CD4-positive, alpha-beta T cell treated with Interleukin-15 for 4 hours (primary cell): ENCODE measurements at regions not wholly inside any gene's neighbourhood (a gene's known extent, or its start where the extent isn't known, plus 50 kb on each side); places are given as distances from the start of the nearest gene placed in this dataset.

Experiments used
- DNase-seq: peaks from one replicate; pipeline ENCODE4 v3.0.0-alpha.2; 2020; ENCODE audit warnings: low spot score

DNA sequence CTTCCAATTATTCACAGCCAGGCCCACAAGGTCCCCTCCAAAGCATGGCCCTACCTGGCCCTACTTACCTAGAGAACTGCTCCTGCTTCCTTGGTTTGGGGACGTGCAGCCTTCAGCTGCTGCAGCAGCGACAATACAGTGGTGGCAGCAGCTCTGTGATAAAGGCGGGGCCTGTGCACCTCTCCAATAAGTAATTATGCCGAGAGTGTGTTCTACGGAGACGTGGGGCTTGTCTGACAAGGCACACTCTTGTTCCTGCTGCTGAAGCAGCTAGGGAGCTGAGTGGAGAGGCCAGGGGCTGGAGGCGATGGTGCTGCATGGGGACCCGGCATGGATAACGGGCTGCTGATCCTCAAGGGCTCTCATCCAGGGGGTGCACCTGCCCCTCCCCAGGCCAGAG is 98.0 kb upstream of the THY1 start:
- no peak for DNase-seq

- no peak for DNase-seq
Measured at GRCh38 chr11:119520400-119520799, 97.4 kb upstream of the THY1 start.

- no peak for DNase-seq
Measured at GRCh38 chr11:119519796-119520195, 96.8 kb upstream of the THY1 start.

GRCh38 chr11:119518746-119519730 is 96.1 kb upstream of the THY1 start:
- DNase-seq = no peak

GRCh38 chr11:119515771-119516400 is 92.9 kb upstream of the THY1 start:
- DNase-seq = no peak

DNA sequence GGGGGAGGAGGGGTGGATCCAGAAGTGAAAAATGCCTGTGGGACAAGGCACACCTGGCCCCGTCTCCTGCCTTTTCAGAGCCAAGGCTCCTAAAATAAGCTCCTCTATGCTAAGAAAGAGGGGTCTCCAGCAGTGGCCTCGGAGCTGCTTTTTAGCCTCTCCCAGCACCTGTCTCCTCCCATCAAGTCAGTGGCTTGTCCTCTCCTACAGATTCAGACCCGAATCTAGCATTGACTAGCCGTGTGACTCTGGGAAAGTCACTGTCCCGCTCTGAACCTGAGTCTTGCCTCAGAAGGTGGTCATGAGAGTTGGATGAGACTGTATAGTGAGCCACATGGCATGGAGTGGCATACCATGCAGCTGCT is 90.8 kb upstream of the THY1 start:
- DNase-seq = no peak

- DNase-seq = no peak
Measured at GRCh38 chr11:119513131-119513805, 90.3 kb upstream of the THY1 start.

DNA sequence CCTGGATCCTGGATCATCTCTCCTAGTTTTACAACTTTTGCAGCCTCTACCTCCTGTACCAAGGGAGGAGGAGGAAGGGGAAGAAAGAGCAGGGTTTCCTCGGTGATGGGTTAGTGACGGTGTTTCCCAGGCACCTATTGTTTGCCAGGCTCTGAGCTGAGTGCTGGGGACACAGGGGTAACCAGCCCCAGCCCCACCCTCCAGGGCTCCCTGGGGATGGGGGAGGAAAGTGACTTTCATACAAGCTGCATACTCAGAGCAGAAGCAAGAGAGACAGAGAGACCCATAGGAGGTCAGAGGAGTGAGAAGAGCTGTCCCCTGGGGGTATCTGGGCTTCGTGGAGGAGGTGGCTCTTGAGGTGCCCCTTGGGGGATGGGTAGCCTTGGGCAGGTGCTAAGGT is 89.4 kb upstream of the THY1 start:
- DNase-seq = no peak

GRCh38 chr11:119511614-119512306 is 88.8 kb upstream of the THY1 start:
- no peak for DNase-seq

DNA sequence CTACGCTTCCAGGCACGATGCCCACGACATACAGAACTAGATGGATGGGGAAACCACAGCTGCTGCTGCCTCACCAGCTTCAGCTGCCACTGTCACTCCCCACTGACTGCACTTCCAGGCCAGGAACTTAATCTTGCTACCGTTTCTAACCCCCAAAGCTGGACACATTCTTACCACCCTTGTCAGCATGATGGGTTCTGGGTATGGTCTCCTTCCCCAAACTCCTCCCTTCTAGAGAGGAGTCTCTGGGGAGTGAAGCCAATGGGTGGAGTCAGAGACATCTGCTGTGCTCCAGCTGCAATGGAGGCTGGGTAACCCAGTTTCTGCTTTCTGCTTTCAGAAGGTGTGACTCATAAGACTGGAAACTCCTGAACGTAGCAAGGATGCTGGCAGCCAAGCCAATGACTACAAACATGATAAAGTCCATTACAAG is 87.0 kb upstream of the THY1 start:
- peak; percentile 8 for DNase-seq

GRCh38 chr11:119509282-119509841 is 86.4 kb upstream of the THY1 start:
- no peak for DNase-seq

GRCh38 chr11:119506436-119506835 is 83.5 kb upstream of the THY1 start:
- no peak for DNase-seq

DNA sequence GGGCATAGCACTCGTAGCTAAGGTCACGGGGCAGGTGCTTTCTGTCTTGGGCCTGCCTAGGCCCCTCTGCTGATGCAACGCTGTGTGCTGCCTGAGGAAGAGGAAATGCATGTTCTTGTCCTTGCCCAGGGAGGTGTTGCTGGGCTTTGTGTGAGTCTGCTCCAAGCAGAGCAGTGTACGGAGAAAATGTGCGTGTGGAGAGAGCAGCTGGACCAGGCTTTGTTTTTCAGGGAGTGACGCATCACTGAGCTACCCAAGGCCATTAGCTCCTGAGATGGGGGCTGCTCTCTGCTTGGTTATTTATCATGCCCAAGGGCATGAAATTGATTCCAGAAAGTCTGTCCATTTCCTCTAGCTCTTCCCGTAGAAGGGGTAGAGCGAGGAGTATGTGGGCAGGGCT is 82.9 kb upstream of the THY1 start:
- DNase-seq = no peak

GRCh38 chr11:119505071-119505470 is 82.1 kb upstream of the THY1 start:
- no peak for DNase-seq

DNA sequence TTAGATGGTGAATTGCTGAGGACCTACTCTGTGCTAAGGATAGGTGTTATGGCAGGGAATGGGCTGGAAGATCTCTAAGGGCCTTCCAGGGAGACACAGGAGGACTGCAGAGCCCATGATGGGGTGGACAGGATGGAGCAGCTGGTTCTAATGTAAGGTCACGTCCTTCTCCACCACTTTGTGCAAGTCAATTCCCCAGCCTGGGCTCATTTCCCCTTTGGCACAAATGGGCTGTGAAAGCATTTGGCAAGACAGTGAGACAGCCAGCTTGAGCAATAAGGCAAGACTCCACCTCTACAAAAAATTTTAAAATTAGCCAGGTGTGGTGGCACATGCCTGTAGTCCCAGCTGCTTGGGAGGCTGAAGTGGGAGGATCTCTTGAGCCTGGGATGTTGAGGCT is 81.4 kb upstream of the THY1 start:
- DNase-seq = no peak

DNA sequence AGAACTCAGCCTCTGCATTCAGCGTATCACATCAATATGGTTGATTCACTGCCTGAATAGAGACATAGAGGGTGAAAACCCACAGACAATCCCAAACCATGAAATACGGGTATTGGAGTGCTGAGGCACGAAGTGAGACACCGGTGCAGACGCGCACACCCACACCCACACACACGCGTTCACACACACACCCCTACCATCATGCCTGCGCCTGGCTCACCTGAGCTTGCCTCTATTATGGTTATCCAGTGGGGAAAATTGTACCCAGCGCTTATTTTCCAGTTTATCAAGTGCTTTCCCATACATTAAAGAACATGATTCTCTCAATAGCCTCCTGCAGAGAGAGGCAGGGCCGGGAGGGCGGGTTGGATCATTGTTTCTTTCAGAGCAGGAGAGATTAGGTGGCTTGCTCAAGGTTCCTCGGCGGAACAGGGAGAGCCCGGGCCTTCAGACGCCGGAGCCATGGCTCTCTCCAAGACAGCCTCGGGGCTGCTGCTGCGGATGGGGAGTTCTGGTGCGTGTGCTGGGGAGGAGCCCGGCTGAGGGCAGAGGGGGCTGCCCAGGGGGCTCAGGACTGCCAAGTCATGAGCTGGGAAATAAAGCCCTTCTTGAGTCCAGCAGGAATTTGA is 78.9 kb upstream of the THY1 start:
- no peak for DNase-seq

DNA sequence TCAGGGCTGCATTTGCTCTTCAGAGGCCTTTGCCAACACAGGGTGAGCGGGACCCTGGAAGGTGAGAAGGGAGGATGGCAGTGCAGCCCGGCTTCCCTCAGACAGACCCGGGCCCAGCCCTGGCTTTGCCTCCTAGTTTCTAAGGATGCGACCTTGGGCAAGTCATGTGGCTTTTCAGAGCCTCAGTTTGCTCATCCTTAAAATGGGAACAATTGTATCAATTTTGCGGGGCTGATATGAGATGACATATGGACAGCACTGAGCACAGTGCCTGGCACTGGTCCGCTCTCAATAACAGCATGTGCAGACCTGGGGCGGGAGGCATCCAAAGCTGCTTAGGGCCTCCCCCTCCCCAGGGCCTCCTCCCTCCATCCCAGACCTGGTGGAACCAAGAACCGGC is 74.7 kb upstream of the THY1 start:
- no peak for DNase-seq

DNA sequence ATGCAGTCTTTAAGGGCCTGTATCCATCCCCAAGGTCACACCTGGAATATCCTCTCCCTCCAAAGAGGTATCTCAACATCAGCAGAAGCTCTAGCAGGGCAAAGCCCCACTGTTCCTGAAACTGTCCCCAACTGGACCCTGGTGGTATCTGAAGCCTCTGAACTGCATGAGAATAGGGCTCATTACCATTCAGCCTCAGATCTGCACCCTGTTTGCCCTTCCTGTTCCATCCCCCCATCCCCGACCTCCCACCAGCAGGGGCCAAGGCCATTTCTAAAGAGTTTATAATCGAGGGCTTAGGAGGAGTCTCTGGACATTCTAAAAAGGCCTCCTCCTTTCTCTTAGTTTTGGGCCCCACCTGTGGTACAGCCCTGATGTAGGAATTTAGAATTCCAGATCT is 74.0 kb upstream of the THY1 start:
- DNase-seq = no peak

DNA sequence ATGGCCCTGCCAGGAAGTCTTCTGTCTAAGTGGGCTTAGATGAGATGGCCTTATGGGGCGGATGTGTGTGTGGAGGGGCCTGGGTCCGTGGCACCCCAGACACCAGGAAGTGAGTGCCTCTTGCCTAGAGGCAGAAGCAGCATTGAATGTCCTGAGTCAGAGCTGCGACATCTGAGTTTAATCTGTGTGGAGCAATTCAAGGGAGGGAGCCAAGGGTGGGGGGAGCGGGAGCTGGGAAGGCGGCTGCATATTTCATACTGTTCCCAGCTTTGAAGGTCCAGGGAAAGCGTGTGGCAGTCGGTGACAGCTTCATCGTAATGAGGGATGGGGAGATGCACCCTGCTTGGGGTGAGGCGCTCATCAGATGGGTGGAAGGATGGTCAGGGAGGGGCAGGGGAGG is 73.5 kb upstream of the THY1 start:
- no peak for DNase-seq

DNA sequence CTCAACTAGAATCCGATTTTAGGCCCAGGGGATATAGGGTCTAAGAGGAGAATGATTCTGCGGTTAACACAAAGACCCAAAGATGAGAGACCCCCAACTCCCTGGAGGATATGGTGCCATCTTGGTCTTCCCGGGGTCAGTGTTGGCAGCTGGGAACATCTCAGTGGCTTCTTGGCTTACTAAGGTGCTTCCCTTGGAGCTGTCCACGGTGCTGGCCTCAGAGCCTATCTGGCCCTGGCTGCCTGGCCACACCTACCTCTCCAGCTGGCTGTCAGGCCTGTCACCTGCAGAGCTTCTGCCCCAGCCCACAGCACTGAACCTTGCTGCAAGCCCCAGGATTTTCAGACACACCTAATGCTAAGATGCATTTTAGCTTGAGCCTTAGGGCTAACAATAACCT is 70.7 kb upstream of the THY1 start:
- no peak for DNase-seq

- no peak for DNase-seq
Measured at GRCh38 chr11:119491753-119492510, 69.0 kb upstream of the THY1 start.
